SK-N-SH (cell line): ENCODE measurements at regions not wholly inside any gene's neighbourhood (a gene's known extent, or its start where the extent isn't known, plus 50 kb on each side); places are given as distances from the start of the nearest gene placed in this dataset.

Experiments
- CTCF ChIA-PET: fragments of 300-600, 350-600 bp; formaldehyde crosslinking; extraction: SDS; loops from one replicate; lab custom pipeline; 2021; lab: Yijun Ruan, JAX
- POLR2A ChIA-PET: fragments of 350-600 bp; sonication (Branson Sonifier 250); formaldehyde crosslinking; extraction: SDS; loops from one replicate; lab custom pipeline; 2020; ENCODE audit warnings: antibody characterized with exemption, inconsistent platforms; lab: Yijun Ruan, JAX
- DNase-seq: peaks from one replicate; pipeline ENCODE4 v3.0.0; 2012
- H2AFZ ChIP-seq: fragments of 200-600 bp; sonication (generic); 2 replicates; pipeline ENCODE4 v1.8.1; 2016; ENCODE audit warnings: antibody characterized with exemption, mild to moderate bottlenecking, low read depth
- H3F3A ChIP-seq: fragments of 200-600 bp; sonication (generic); replicated peaks from 2 replicates; pipeline ENCODE3; 2016; ENCODE audit warnings: antibody characterized with exemption, mild to moderate bottlenecking; ENCODE audit not compliant: insufficient read depth
- H3K27ac ChIP-seq, 2 experiments: fragments of 200-500 bp in 1 of 2; fragments of 200-600 bp in 1 of 2; sonication (Bioruptor generic) in 1 of 2; sonication (generic), shearing (Covaris generic) in 1 of 2; 2 replicates each; pipeline versions ENCODE4 v1.5.1 to v1.6.1; 2014 to 2016; ENCODE audit warnings: low read depth in 2 of 2, inconsistent platforms in 1 of 2, low read length in 1 of 2, mild to moderate bottlenecking in 1 of 2, mixed read lengths in 1 of 2
- H3K27me3 ChIP-seq: fragments of 200-600 bp; sonication (generic), shearing (Covaris generic); 2 replicates; pipeline ENCODE4 v1.6.1; 2016; ENCODE audit warnings: mixed run types; ENCODE audit not compliant: insufficient read depth
- H3K36me3 ChIP-seq, 2 experiments: fragments of 200-500 bp in 1 of 2; fragments of 200-600 bp in 1 of 2; sonication (Bioruptor generic) in 1 of 2; sonication (generic) in 1 of 2; replicated peaks in 1 of 2; 2 replicates each; pipeline versions ENCODE3 to v1.5.1; 2014 to 2016; ENCODE audit warnings: low read length in 1 of 2, mild to moderate bottlenecking in 1 of 2; ENCODE audit not compliant: insufficient read depth in 2 of 2, control insufficient read depth in 1 of 2
- H3K4me1 ChIP-seq, 2 experiments: fragments of 200-500 bp in 1 of 2; fragments of 200-600 bp in 1 of 2; sonication (Bioruptor generic) in 1 of 2; sonication (generic), shearing (Covaris generic) in 1 of 2; 2 replicates each; pipeline versions ENCODE4 v1.5.1 to v1.6.1; 2014 to 2016; ENCODE audit warnings: low read depth in 1 of 2, low read length in 1 of 2, mixed run types in 1 of 2; ENCODE audit not compliant: insufficient read depth in 2 of 2, control insufficient read depth in 1 of 2
- H3K4me2 ChIP-seq: fragments of 200-600 bp; sonication (generic), shearing (Covaris generic); 2 replicates; pipeline ENCODE4 v1.6.1; 2017; ENCODE audit warnings: mixed run types
- H3K4me3 ChIP-seq, 2 experiments: fragments of 200-500 bp in 1 of 2; fragments of 200-600 bp in 1 of 2; sonication (Bioruptor generic) in 1 of 2; sonication (generic), shearing (Covaris generic) in 1 of 2; 2 replicates each; pipeline versions ENCODE4 v1.5.1 to v1.8.1; 2014 to 2016; ENCODE audit warnings: low read depth in 2 of 2, inconsistent platforms in 1 of 2, low read length in 1 of 2, mild to moderate bottlenecking in 1 of 2, mixed read lengths in 1 of 2, moderate library complexity in 1 of 2
- H3K79me2 ChIP-seq: fragments of 200-600 bp; sonication (generic); 2 replicates; pipeline ENCODE4 v1.8.1; 2017; ENCODE audit warnings: mild to moderate bottlenecking; ENCODE audit not compliant: insufficient read depth
- H3K9ac ChIP-seq: fragments of 200-600 bp; sonication (generic); 2 replicates; pipeline ENCODE4 v1.6.1; 2017; ENCODE audit warnings: mixed run types
- H3K9me2 ChIP-seq: fragments of 200-600 bp; sonication (generic); 2 replicates; pipeline ENCODE4 v1.6.1; 2017; ENCODE audit warnings: mixed run types
- H3K9me3 ChIP-seq: fragments of 200-600 bp; sonication (generic); 2 replicates; pipeline ENCODE4 v1.6.1; 2017; ENCODE audit warnings: mixed run types, mild to moderate bottlenecking, moderate library complexity
- H4K20me1 ChIP-seq: fragments of 200-600 bp; sonication (generic); 2 replicates; pipeline ENCODE4 v1.6.1; 2017; ENCODE audit warnings: mild to moderate bottlenecking, mixed run types; ENCODE audit not compliant: insufficient read depth
- ELF1 ChIP-seq: IDR thresholded peaks from 2 replicates; pipeline ENCODE4 v1.4.0; 2012
- EP300 ChIP-seq, 2 experiments: IDR thresholded peaks; 2 replicates each; pipeline versions ENCODE4 v1.4.0 to v1.6.1; 2012; ENCODE audit warnings: borderline replicate concordance in 1 of 2, low read depth in 1 of 2, low read length in 1 of 2
- EZH2phosphoT487 ChIP-seq: fragments of 200-600 bp; sonication (generic); IDR thresholded peaks from 2 replicates; pipeline ENCODE4 v1.6.1; 2017; ENCODE audit warnings: low read depth, mixed run types, mild to moderate bottlenecking, antibody characterized with exemption, moderate library complexity, borderline replicate concordance
- FOSL2 ChIP-seq: IDR thresholded peaks from 2 replicates; pipeline ENCODE4 v1.4.0; 2012; ENCODE audit warnings: low read depth, mild to moderate bottlenecking, moderate library complexity, borderline replicate concordance
- FOXJ3 ChIP-seq: sonication (generic); formaldehyde crosslinking; IDR thresholded peaks from 2 replicates; pipeline ENCODE4 v1.5.1; 2020; ENCODE audit warnings: mild to moderate bottlenecking, missing genetic modification reagents
- FOXM1 ChIP-seq: IDR thresholded peaks from 2 replicates; pipeline ENCODE4 v1.4.0; 2012; ENCODE audit warnings: low read depth, mild to moderate bottlenecking
- GABPA ChIP-seq: IDR thresholded peaks from 2 replicates; pipeline ENCODE4 v1.4.0; 2012; ENCODE audit warnings: low read depth, mild to moderate bottlenecking
- GATA2 ChIP-seq: sonication (generic); formaldehyde crosslinking; IDR thresholded peaks from 2 replicates; pipeline ENCODE4 v1.5.0; 2020; ENCODE audit warnings: mild to moderate bottlenecking, missing genetic modification reagents
- MEF2A ChIP-seq: IDR thresholded peaks from 2 replicates; pipeline ENCODE4 v1.4.0; 2012; ENCODE audit warnings: low read depth, borderline replicate concordance
- POLR2AphosphoS5 ChIP-seq: IDR thresholded peaks from 2 replicates; pipeline ENCODE4 v1.6.1; 2012; ENCODE audit warnings: low read depth, low read length
- RXRA ChIP-seq: IDR thresholded peaks from 2 replicates; pipeline ENCODE4 v1.4.0; 2012; ENCODE audit warnings: low read depth, mild to moderate bottlenecking, borderline replicate concordance
- SIN3A ChIP-seq: IDR thresholded peaks from 2 replicates; pipeline ENCODE4 v1.6.1; 2012; ENCODE audit warnings: low read depth, mild to moderate bottlenecking, low read length, moderate library complexity, borderline replicate concordance
- SMC3 ChIP-seq: IDR thresholded peaks from 2 replicates; pipeline ENCODE4 v1.6.1; 2012; ENCODE audit warnings: low read depth, low read length, improper control_type of control experiment
- TAF1 ChIP-seq: IDR thresholded peaks from 2 replicates; pipeline ENCODE4 v1.6.1; 2012; ENCODE audit warnings: low read depth, mild to moderate bottlenecking, low read length, moderate library complexity, borderline replicate concordance
- TCF12 ChIP-seq: IDR thresholded peaks from 2 replicates; pipeline ENCODE4 v1.4.0; 2012
- TEAD4 ChIP-seq: IDR thresholded peaks from 2 replicates; pipeline ENCODE4 v1.4.0; 2012; ENCODE audit warnings: mild to moderate bottlenecking, borderline replicate concordance; ENCODE audit not compliant: insufficient read depth
- WGBS: methylation state at CpG from one replicate; pipeline ENCODE4 v1.1.6; 2017; ENCODE audit warnings: low lambda C conversion rate; 5-methylcytosine and 5-hydroxymethylcytosine counted together
- TF ChIP-seq, protein P1 (sequence below): fragments of 150-350 bp; IDR thresholded peaks from 2 replicates; pipeline ENCODE4 v1.6.1; 2017; ENCODE audit warnings: antibody characterized with exemption, low read length, low read depth, borderline replicate concordance
- TF ChIP-seq, protein P2 (sequence below): IDR thresholded peaks from 2 replicates; pipeline ENCODE4 v1.4.0; 2012; ENCODE audit warnings: low read depth
- TF ChIP-seq, protein P3 (sequence below): fragments of 200-600 bp; sonication (generic); IDR thresholded peaks from 2 replicates; pipeline ENCODE4 v1.6.1; 2017; ENCODE audit warnings: antibody characterized with exemption, mild to moderate bottlenecking, moderate library complexity

- 61% methylated on average over 36 of the region's 47 CpGs for WGBS
- ChIA-PET POLR2A (no interaction called here), CTCF (no interaction called here)
- Histone ChIP-seq H4K20me1 (no peaks in the 10 kb centered on the region), H3K27ac (no peak overlapping the region), H3K36me3 (no peaks in the 10 kb centered on the region), H3K4me2 (no peak overlapping the region), H3K79me2 (no peaks in the 10 kb centered on the region), H3K4me3 (no peak overlapping the region), H3K4me1 (no peaks in the 10 kb centered on the region; a peak in 2 of 4 replicates), H3K27me3 (no peaks in the 10 kb centered on the region), H3F3A (no peaks in the 10 kb centered on the region), H2AFZ (no peak overlapping the region)
- DNase-seq, result no peak
- TF ChIP-seq POLR2AphosphoS5 (no peak), TCF12 (no peak), TAF1 (no peak), FOXJ3 (no peak), SMC3 (no peak), EZH2phosphoT487 (no peak), SIN3A (no peak), GATA2 (CRISPR knock-in tag) (no peak), TEAD4 (no peak), EP300 (IDR thresholded peaks at IDR 0.05; ENCODE audit: borderline replicate concordance in 1 of 2, low read depth in 1 of 2, low read length in 1 of 2) (no peak), RXRA (no peak), FOXM1 (no peak), FOSL2 (no peak), MEF2A (no peak), GABPA (no peak), ELF1 (no peak)
- TF ChIP-seq, protein P1, sequence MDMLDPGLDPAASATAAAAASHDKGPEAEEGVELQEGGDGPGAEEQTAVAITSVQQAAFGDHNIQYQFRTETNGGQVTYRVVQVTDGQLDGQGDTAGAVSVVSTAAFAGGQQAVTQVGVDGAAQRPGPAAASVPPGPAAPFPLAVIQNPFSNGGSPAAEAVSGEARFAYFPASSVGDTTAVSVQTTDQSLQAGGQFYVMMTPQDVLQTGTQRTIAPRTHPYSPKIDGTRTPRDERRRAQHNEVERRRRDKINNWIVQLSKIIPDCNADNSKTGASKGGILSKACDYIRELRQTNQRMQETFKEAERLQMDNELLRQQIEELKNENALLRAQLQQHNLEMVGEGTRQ, result no peak
- TF ChIP-seq, protein P2, sequence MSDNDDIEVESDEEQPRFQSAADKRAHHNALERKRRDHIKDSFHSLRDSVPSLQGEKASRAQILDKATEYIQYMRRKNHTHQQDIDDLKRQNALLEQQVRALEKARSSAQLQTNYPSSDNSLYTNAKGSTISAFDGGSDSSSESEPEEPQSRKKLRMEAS, result no peak
- TF ChIP-seq, protein P3, sequence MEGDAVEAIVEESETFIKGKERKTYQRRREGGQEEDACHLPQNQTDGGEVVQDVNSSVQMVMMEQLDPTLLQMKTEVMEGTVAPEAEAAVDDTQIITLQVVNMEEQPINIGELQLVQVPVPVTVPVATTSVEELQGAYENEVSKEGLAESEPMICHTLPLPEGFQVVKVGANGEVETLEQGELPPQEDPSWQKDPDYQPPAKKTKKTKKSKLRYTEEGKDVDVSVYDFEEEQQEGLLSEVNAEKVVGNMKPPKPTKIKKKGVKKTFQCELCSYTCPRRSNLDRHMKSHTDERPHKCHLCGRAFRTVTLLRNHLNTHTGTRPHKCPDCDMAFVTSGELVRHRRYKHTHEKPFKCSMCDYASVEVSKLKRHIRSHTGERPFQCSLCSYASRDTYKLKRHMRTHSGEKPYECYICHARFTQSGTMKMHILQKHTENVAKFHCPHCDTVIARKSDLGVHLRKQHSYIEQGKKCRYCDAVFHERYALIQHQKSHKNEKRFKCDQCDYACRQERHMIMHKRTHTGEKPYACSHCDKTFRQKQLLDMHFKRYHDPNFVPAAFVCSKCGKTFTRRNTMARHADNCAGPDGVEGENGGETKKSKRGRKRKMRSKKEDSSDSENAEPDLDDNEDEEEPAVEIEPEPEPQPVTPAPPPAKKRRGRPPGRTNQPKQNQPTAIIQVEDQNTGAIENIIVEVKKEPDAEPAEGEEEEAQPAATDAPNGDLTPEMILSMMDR, result no peak
- TF ChIP-seq, all 33 proteins: peak for 0
- H3K9me2 ChIP-seq, result no peaks in the 10 kb centered on the region
- H3K9me3 ChIP-seq, result no peaks in the 10 kb centered on the region
- no peak overlapping the region for H3K9ac ChIP-seq
Observed at GRCh38 chr11:134712228-134713145, 300.4 kb upstream of the B3GAT1 start.
